Ovary (tissue), 7 donors: ENCODE measurements at regions not wholly inside any gene's neighbourhood (a gene's known extent, or its start where the extent isn't known, plus 50 kb on each side); places are given as distances from the start of the nearest gene placed in this dataset.
A peak's percentile ranks its signal among the peaks of the same experiment; 100 is the strongest.

ENCODE experiments used
- DNase-seq, 5 donors: peaks; one replicate each; pipeline ENCODE4 v3.0.0-alpha.2; 2019 to 2020
- H3K27ac ChIP-seq, 2 donors: fragments of 200-600 bp; one replicate each; pipeline versions ENCODE4 v1.5.1 to v1.8.0; 2019 to 2022
- H3K27me3 ChIP-seq: fragments of 200-600 bp; one replicate; pipeline ENCODE4 v1.8.0; 2022
- H3K36me3 ChIP-seq: fragments of 200-600 bp; sonication (generic); one replicate; pipeline ENCODE4 v1.5.1; 2019
- H3K4me1 ChIP-seq: one replicate; pipeline ENCODE4 v1.8.1; 2013; ENCODE audit warnings: mild to moderate bottlenecking, moderate library complexity; ENCODE audit not compliant: insufficient read depth
- H3K4me3 ChIP-seq: fragments of 200-600 bp; sonication (generic); one replicate; pipeline ENCODE4 v1.5.1; 2017
- H3K9me3 ChIP-seq, 2 donors: fragments of 200-600 bp in 1 of 2; sonication (generic) in 1 of 2; one replicate each; pipeline versions ENCODE4 v1.5.1 to v1.8.1; 2013 to 2019; ENCODE audit warnings: mild to moderate bottlenecking in 1 of 2, moderate library complexity in 1 of 2
- EP300 ChIP-seq: sonication (generic); formaldehyde crosslinking; IDR thresholded peaks from one replicate; pipeline ENCODE4 v1.6.1; 2017; ENCODE audit warnings: antibody characterized with exemption
- POLR2A ChIP-seq: fragments of 450-650 bp; IDR thresholded peaks from one replicate; pipeline ENCODE4 v1.6.1; 2017; ENCODE audit warnings: antibody characterized with exemption, mild to moderate bottlenecking, moderate library complexity
- WGBS, 3 donors: extraction: QIAGEN DNeasy Blood & Tissue Kit in 1 of 3; methylation state at CpG; one replicate each; pipeline versions ENCODE4 v1.1.5 to v1.1.7; 2013 to 2017; 5-methylcytosine and 5-hydroxymethylcytosine counted together
- intact Hi-C, 4 donors: fragments of 100-400 bp; cut with DNase I; formaldehyde crosslinking; loops; one replicate each; pipeline versions ENCODE4 v1.11.0 to v1.15.1; 2022 to 2023
- TF ChIP-seq, protein P1 (sequence below), 3 donors: fragments of 450-650 bp in 2 of 3; fragments of 200-600 bp in 1 of 3; IDR thresholded peaks; one replicate each; pipeline versions ENCODE4 v1.5.1 to v1.8.0; 2016 to 2022; ENCODE audit warnings: antibody characterized with exemption in 3 of 3, mild to moderate bottlenecking in 1 of 3
- donor health status: DM: no; HTN: no; CAD: no; lungs with moderate emphysema.
- donor health status: DM: no; HTN: no; CAD: no.
- donor health status: Bipolar disorder and iron deficiency.
- donor health status: DM: no; HTN: no; CAD: no.
- donor health status: DM: yes; HTN: yes; CAD: no.

DNA sequence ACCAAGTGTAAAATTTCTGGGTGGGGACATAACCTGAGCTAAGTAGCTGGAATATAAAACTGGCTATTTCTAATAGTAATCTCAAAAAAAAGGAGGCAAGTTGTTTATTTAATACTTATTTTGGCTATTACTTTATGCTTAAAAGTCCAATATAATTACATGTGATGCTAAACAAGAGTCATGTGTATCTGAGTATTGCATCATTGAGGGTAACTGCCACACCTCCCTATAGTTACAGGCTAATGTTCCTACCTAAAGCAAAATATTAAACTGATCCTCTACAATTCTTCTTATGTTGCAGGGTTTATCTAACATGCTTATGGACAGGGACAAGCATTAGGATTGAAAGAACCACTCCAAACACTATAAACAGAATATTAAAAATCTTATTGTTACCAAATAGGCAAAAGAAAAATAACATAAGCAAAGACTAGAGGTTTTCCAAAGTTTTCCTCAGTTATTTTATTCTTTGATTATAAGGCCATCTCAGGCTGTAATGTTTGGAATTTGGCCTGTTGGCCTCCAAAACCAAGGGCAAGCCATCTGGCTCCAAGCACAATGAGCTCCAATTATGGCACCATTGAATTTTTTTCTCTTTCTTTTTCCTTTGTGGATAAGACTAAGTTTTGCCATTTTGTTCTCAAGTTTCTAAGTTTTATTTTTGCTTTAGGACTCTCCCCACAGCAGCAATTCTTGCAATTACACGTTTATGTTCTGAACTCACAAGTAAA is 75.8 kb upstream of the ABI3BP start:
- TF ChIP-seq, protein P1, sequence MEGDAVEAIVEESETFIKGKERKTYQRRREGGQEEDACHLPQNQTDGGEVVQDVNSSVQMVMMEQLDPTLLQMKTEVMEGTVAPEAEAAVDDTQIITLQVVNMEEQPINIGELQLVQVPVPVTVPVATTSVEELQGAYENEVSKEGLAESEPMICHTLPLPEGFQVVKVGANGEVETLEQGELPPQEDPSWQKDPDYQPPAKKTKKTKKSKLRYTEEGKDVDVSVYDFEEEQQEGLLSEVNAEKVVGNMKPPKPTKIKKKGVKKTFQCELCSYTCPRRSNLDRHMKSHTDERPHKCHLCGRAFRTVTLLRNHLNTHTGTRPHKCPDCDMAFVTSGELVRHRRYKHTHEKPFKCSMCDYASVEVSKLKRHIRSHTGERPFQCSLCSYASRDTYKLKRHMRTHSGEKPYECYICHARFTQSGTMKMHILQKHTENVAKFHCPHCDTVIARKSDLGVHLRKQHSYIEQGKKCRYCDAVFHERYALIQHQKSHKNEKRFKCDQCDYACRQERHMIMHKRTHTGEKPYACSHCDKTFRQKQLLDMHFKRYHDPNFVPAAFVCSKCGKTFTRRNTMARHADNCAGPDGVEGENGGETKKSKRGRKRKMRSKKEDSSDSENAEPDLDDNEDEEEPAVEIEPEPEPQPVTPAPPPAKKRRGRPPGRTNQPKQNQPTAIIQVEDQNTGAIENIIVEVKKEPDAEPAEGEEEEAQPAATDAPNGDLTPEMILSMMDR (IDR thresholded peaks at IDR 0.05): no peak
- TF ChIP-seq EP300: no peak
- DNase-seq: no peak
- Histone ChIP-seq H3K36me3 (no peaks in the 10 kb centered on the region), H3K27me3 (no peaks in the 10 kb centered on the region), H3K4me1 (peaks cover 5% of the 10 kb centered on the region), H3K27ac (no peak overlapping the region), H3K4me3 (no peak overlapping the region), H3K9me3 (no peaks in the 10 kb centered on the region)
- intact Hi-C loops: no loop called here
- WGBS, 3 donors: 8 to 11% (median 10%) methylated on average over 1 of the region's 1 CpG

DNA sequence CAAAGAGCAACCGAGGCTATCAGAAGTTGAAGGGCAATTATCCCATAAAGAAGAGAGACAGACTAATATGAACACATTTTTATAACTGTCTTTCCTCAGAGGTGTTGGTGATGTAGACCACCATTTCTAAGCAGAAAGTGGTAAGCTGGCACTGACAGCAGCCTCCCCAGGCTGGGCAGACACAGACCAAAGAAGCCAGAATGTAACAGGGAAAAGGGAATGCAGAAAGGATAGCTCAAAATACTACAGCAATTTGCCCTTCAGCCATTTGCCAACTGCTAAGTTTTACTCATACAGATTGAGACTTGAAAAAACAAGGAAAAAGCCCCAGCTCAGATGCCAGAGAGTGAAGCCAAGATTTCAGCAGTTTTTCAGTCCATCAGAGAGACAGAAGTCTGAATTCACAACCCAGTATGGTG is 73.5 kb upstream of the ABI3BP start:
- intact Hi-C loops: no loop called here

DNA sequence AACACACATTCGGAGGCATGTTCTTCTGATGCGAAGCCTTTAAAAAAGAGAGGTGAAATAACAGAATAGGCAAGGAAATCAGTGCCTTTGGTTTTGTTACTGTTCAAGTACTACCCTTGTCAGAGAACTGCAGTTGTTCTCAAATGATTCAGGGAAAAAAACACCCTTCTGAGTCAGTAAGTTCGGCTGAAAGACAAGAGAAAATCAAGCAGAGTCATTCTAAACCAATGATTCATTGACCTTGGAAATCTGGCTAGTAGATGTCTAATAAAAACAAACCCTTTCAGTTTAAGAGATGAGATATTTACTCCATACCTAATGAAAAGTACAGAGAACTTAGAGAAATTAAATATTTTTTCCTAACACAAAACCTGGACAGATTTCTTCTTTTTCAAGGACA is 72.7 kb upstream of the ABI3BP start:
- WGBS, 3 donors: 25 to 30% (median 26%) methylated on average over 3 of the region's 3 CpGs
- no peak for TF ChIP-seq POLR2A
- Histone ChIP-seq H3K27me3 (no peaks in the 10 kb centered on the region), H3K36me3 (no peaks in the 10 kb centered on the region), H3K4me3 (no peak overlapping the region), H3K4me1 (peaks cover 5% of the 10 kb centered on the region), H3K9me3 (no peaks in the 10 kb centered on the region), H3K27ac (peak overlapping the region in 1 of 2 donors; percentile 58)
- intact Hi-C loops: no loop called here
- no peak for DNase-seq

More for the DNA sequence above, 73.5 kb upstream of the ABI3BP start:
- Histone ChIP-seq H3K9me3 (no peaks in the 10 kb centered on the region), H3K27me3 (no peaks in the 10 kb centered on the region), H3K27ac (peak overlapping the region in 1 of 2 donors; percentile 35), H3K36me3 (no peaks in the 10 kb centered on the region), H3K4me1 (peaks cover 5% of the 10 kb centered on the region), H3K4me3 (no peak overlapping the region)
- TF ChIP-seq POLR2A (no peak), EP300 (no peak)
- TF ChIP-seq, protein P1 (IDR thresholded peaks at IDR 0.05): no peak
- DNase-seq: no peak
- WGBS, 3 donors: 11 to 16% (median 14%) methylated on average over 1 of the region's 1 CpG

DNA sequence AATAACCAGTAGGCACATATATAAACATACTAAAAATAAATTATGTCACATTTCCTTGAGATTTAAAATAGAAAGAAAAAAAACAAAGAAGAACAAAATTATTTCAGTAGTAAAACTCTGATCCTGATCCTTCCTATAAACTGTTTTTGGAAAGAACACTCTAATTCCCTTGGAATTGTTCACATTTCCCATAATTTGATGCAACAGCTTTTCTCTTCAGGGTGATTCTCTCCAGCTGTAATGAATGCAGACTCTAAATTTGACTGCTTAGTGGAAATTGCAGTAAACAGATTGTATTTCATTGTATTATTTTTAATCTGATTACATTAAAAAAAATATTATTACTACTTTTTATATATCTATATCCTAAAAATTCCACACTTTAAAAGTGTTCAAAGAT is 70.2 kb upstream of the ABI3BP start:
- no peaks in the 10 kb centered on the region for H3K36me3 ChIP-seq
- no peak overlapping the region for H3K4me3 ChIP-seq
- DNase-seq: no peak
- TF ChIP-seq EP300 (no peak), POLR2A (no peak)
- TF ChIP-seq, protein P1 (IDR thresholded peaks at IDR 0.05): no peak
- no peak overlapping the region for H3K27ac ChIP-seq
- H3K27me3 ChIP-seq: no peaks in the 10 kb centered on the region
- H3K4me1 ChIP-seq: peaks cover 5% of the 10 kb centered on the region
- intact Hi-C loops: no loop called here
- no peaks in the 10 kb centered on the region for H3K9me3 ChIP-seq

DNA sequence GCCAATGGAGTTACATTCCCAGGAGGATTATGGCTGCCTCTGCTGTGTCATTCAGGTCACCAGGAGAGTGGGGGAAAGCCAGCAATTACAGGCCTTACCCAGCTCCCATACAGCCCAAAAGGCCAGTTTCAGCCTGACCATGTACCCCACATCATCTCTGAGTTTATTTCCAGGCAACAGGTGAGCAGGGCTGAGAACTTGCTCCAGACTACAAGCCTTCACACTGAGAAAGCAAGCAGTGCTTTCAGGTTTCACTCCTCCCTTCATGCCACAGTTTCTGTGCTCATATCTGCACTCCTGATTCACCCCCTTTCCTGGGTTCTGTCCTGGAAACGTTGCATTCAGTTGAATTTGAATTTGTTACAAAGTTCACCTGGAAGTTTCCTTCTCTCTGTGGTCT is 68.1 kb upstream of the ABI3BP start:
- Histone ChIP-seq H3K4me1 (peaks cover 1% of the 10 kb centered on the region), H3K36me3 (no peaks in the 10 kb centered on the region), H3K27ac (no peak overlapping the region), H3K27me3 (no peaks in the 10 kb centered on the region), H3K4me3 (no peak overlapping the region), H3K9me3 (no peaks in the 10 kb centered on the region)
- intact Hi-C loops: no loop called here
- 12 to 28% (median 15%) methylated on average over 1 of the region's 1 CpG for WGBS, 3 donors
- DNase-seq: no peak
- TF ChIP-seq EP300 (no peak), POLR2A (no peak)
- TF ChIP-seq, protein P1 (IDR thresholded peaks at IDR 0.05): no peak
